ENCODE measurements at regions not wholly inside any gene's neighbourhood (a gene's known extent, or its start where the extent isn't known, plus 50 kb on each side); places are given as distances from the start of the nearest gene placed in this dataset.
A peak's percentile ranks its signal among the peaks of the same experiment; 100 is the strongest.

DNA sequence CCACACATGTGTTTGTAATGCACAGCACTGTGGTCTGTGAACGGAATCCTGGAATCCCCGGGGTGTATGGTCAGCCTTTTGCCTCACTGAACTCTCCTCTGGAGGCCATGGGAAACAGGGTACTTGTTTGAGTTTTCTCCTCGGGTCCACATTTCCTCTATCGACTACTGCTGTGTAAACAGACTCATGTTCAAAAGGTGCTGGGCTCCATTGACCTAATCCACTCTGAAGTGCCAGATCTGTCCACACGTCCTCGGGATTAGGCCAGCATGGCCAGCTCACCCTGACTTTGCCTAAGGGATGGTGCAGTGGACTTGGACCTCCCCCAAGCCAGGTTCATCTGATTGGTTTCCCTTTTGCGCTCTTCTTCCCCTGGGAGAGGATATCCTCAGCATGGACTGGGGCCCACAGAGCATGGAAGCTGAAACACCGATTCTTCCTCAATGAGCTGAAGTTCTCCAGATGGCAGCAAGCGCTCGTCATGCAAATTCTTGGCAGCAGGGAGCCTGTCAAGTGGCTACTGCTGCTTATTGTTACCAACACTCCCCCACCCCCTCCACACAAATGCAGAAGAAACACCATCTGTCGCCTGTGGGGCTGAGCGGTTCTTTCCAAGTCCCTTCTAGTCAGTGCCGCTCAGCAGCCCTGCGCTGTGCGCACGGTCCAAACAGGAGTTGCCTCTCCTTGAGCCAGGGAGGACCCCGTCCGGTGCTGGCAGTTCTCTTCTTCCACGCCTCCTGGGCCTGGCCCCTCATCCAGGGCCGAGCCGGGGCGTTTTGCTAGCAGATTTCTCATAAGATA, 292.6 kb upstream of the MARCKS start:
- Mint-ChIP-seq H3K9me3 (ENCODE audit: unreplicated experiment) (no peaks in the 10 kb centered on the region), H3K36me3 (ENCODE audit: low read depth, unreplicated experiment) (no peaks in the 10 kb centered on the region), H3K4me1 (ENCODE audit: low read depth, unreplicated experiment) (peaks cover 25% of the 10 kb centered on the region), H3K27ac (ENCODE audit: unreplicated experiment) (peak overlapping the region; percentile 86), H3K27me3 (ENCODE audit: low read depth, unreplicated experiment) (no peaks in the 10 kb centered on the region), H3K4me3 (ENCODE audit: unreplicated experiment) (no peak overlapping the region)
- Histone ChIP-seq H4K20me1 (ENCODE audit: insufficient read depth, low read length) (no peaks in the 10 kb centered on the region), H2AFZ (ENCODE audit: low read depth, low read length) (peak overlapping the region; percentile 72), H3K36me3 (ENCODE audit: insufficient read depth, low read length) (no peaks in the 10 kb centered on the region), H3K27ac (ENCODE audit: low read depth, low read length) (peak overlapping the region; percentile 96), H3K79me2 (ENCODE audit: insufficient read depth, low read length) (no peaks in the 10 kb centered on the region), H3K4me2 (ENCODE audit: low read length) (peak overlapping the region; percentile 75), H3K9ac (ENCODE audit: low read length) (peak overlapping the region; percentile 80), H3K4me1 (ENCODE audit: insufficient read depth, low read length) (peaks cover 33% of the 10 kb centered on the region), H3K27me3 (ENCODE audit: insufficient read depth, low read length) (no peaks in the 10 kb centered on the region), H3K4me3 (ENCODE audit: insufficient read depth, low read depth, low read length) (peak overlapping the region; percentile 16), H3K9me3 (ENCODE audit: insufficient read depth, low read depth, low read length) (no peaks in the 10 kb centered on the region)
- peak; percentile 91 for FAIRE-seq
- peak; percentile 97 for DNase-seq (ENCODE audit: low read depth)
- TF ChIP-seq, protein P1, sequence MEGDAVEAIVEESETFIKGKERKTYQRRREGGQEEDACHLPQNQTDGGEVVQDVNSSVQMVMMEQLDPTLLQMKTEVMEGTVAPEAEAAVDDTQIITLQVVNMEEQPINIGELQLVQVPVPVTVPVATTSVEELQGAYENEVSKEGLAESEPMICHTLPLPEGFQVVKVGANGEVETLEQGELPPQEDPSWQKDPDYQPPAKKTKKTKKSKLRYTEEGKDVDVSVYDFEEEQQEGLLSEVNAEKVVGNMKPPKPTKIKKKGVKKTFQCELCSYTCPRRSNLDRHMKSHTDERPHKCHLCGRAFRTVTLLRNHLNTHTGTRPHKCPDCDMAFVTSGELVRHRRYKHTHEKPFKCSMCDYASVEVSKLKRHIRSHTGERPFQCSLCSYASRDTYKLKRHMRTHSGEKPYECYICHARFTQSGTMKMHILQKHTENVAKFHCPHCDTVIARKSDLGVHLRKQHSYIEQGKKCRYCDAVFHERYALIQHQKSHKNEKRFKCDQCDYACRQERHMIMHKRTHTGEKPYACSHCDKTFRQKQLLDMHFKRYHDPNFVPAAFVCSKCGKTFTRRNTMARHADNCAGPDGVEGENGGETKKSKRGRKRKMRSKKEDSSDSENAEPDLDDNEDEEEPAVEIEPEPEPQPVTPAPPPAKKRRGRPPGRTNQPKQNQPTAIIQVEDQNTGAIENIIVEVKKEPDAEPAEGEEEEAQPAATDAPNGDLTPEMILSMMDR (IDR thresholded peaks at IDR 0.05; ENCODE audit: insufficient read depth, low read depth, low read length): no peak
- TF ChIP-seq EZH2 (IDR thresholded peaks at IDR 0.05; ENCODE audit: insufficient read depth, low read length): no peak

DNA sequence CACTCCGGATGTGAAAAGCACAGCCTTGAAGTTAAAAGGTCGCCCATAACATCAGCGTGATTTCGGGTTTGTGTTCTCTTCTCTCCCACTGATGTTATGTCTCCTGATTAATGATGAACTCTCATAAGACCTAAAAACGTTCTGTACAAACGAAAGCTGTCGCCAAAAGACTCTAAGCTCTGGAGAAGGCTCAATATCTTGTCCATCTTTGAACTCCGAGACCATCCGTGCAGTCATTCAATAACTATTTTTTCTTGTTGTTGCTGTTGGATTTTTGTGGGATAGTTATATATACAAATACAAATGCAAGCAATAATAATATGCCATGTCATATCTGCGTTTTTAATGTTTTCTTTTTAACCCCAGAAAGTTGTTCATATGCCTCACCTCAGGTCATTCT, 291.8 kb upstream of the MARCKS start:
- peak; percentile 55 for FAIRE-seq
- Histone ChIP-seq H3K9ac (ENCODE audit: low read length) (peak overlapping the region; percentile 80), H3K9me3 (ENCODE audit: insufficient read depth, low read depth, low read length) (no peaks in the 10 kb centered on the region), H3K27me3 (ENCODE audit: insufficient read depth, low read length) (no peaks in the 10 kb centered on the region), H3K79me2 (ENCODE audit: insufficient read depth, low read length) (no peaks in the 10 kb centered on the region), H3K27ac (ENCODE audit: low read depth, low read length) (peak overlapping the region; percentile 96), H3K4me2 (ENCODE audit: low read length) (peak overlapping the region; percentile 75), H3K4me1 (ENCODE audit: insufficient read depth, low read length) (peaks cover 25% of the 10 kb centered on the region), H3K36me3 (ENCODE audit: insufficient read depth, low read length) (no peaks in the 10 kb centered on the region), H3K4me3 (ENCODE audit: insufficient read depth, low read depth, low read length) (peak overlapping the region; percentile 16), H4K20me1 (ENCODE audit: insufficient read depth, low read length) (no peaks in the 10 kb centered on the region), H2AFZ (ENCODE audit: low read depth, low read length) (peak overlapping the region; percentile 72)
- TF ChIP-seq EZH2 (IDR thresholded peaks at IDR 0.05; ENCODE audit: insufficient read depth, low read length): no peak
- TF ChIP-seq, protein P1 (IDR thresholded peaks at IDR 0.05; ENCODE audit: insufficient read depth, low read depth, low read length): no peak
- Mint-ChIP-seq H3K27me3 (ENCODE audit: low read depth, unreplicated experiment) (no peaks in the 10 kb centered on the region), H3K9me3 (ENCODE audit: unreplicated experiment) (no peaks in the 10 kb centered on the region), H3K4me3 (ENCODE audit: unreplicated experiment) (no peak overlapping the region), H3K27ac (ENCODE audit: unreplicated experiment) (no peak overlapping the region), H3K36me3 (ENCODE audit: low read depth, unreplicated experiment) (no peaks in the 10 kb centered on the region), H3K4me1 (ENCODE audit: low read depth, unreplicated experiment) (peaks cover 18% of the 10 kb centered on the region)
- no peak for DNase-seq (ENCODE audit: low read depth)

DNA sequence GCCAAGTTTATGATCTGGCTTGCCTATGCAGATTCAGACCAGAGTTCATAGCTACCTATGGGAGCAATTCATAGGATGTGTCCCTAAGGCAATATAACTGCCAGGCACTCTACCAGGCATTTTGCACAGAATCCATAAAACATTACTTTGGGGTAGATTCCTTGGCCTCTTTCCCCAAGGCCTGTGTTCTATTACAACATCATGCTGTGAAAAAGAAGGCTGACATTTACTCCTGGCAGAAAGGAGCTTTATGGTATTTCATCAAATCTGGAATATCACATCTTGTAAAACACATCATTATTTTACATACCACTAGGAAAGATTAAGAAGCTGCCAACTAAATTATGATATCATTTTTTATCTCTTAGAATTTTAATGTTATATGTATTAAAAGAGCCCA, 287.0 kb upstream of the MARCKS start:
- DNase-seq (ENCODE audit: low read depth) (no peak), FAIRE-seq (no peak)
- Histone ChIP-seq H3K9ac (ENCODE audit: low read length) (no peak overlapping the region), H3K27ac (ENCODE audit: low read depth, low read length) (no peak overlapping the region), H3K27me3 (ENCODE audit: insufficient read depth, low read length) (no peaks in the 10 kb centered on the region), H3K79me2 (ENCODE audit: insufficient read depth, low read length) (no peaks in the 10 kb centered on the region), H3K9me3 (ENCODE audit: insufficient read depth, low read depth, low read length) (no peaks in the 10 kb centered on the region), H2AFZ (ENCODE audit: low read depth, low read length) (no peak overlapping the region), H3K36me3 (ENCODE audit: insufficient read depth, low read length) (no peaks in the 10 kb centered on the region), H4K20me1 (ENCODE audit: insufficient read depth, low read length) (no peaks in the 10 kb centered on the region), H3K4me2 (ENCODE audit: low read length) (no peak overlapping the region), H3K4me1 (ENCODE audit: insufficient read depth, low read length) (peaks cover 3% of the 10 kb centered on the region), H3K4me3 (ENCODE audit: insufficient read depth, low read depth, low read length) (no peak overlapping the region)
- no peak overlapping the region for H3K27ac Mint-ChIP-seq (ENCODE audit: unreplicated experiment)
- no peak overlapping the region for H3K4me3 Mint-ChIP-seq (ENCODE audit: unreplicated experiment)
- no peaks in the 10 kb centered on the region for H3K27me3 Mint-ChIP-seq (ENCODE audit: low read depth, unreplicated experiment)
- H3K9me3 Mint-ChIP-seq (ENCODE audit: unreplicated experiment): no peaks in the 10 kb centered on the region
- H3K4me1 Mint-ChIP-seq (ENCODE audit: low read depth, unreplicated experiment): no peaks in the 10 kb centered on the region
- H3K36me3 Mint-ChIP-seq (ENCODE audit: low read depth, unreplicated experiment): no peaks in the 10 kb centered on the region
- no peak for TF ChIP-seq EZH2 (IDR thresholded peaks at IDR 0.05; ENCODE audit: insufficient read depth, low read length)
- TF ChIP-seq, protein P1 (IDR thresholded peaks at IDR 0.05; ENCODE audit: insufficient read depth, low read depth, low read length): no peak
